HepG2 (cell line): ENCODE measurements at regions not wholly inside any gene's neighbourhood (a gene's known extent, or its start where the extent isn't known, plus 50 kb on each side); places are given as distances from the start of the nearest gene placed in this dataset.

ENCODE experiments used
- CBX2 ChIP-seq, 2 experiments: fragments of 200-600 bp in 1 of 2; sonication (generic); formaldehyde crosslinking in 1 of 2; IDR thresholded peaks; 2 replicates each; pipeline versions ENCODE4 v1.7.0 to v1.8.1; 2018 to 2022; ENCODE audit warnings: low read depth in 2 of 2, low read length in 1 of 2, mild to moderate bottlenecking in 1 of 2, missing genetic modification reagents in 1 of 2
- FOXJ3 ChIP-seq: sonication (generic); formaldehyde crosslinking; IDR thresholded peaks from 2 replicates; pipeline ENCODE4 v1.4.0; 2020; ENCODE audit warnings: missing genetic modification reagents, mild to moderate bottlenecking, borderline replicate concordance
- FOXK1 ChIP-seq: sonication (generic); formaldehyde crosslinking; IDR thresholded peaks from 2 replicates; pipeline ENCODE4 v1.4.0; 2020; ENCODE audit warnings: low read depth, missing genetic modification reagents, borderline replicate concordance
- GABPA ChIP-seq, 2 experiments: IDR thresholded peaks; 2 replicates each; pipeline ENCODE4 v1.6.1; 2011 to 2016; ENCODE audit warnings: low read depth in 2 of 2, low read length in 1 of 2, missing biosample characterization in 1 of 2, missing genetic modification characterization in 1 of 2
- IKZF1 ChIP-seq: fragments of 450-650 bp; IDR thresholded peaks from 2 replicates; pipeline ENCODE4 v1.7.1; 2016
- MTA1 ChIP-seq: sonication (generic); formaldehyde crosslinking; IDR thresholded peaks from 2 replicates; pipeline ENCODE4 v1.4.0; 2020; ENCODE audit warnings: missing genetic modification reagents, mild to moderate bottlenecking, borderline replicate concordance
- POLR2A ChIP-seq, 2 experiments: IDR thresholded peaks; 2 replicates each; pipeline ENCODE4 v1.6.1; 2011; ENCODE audit warnings: low read depth in 2 of 2, low read length in 2 of 2, mild to moderate bottlenecking in 1 of 2, moderate library complexity in 1 of 2; ENCODE audit not compliant: insufficient read depth in 1 of 2
- SALL2 ChIP-seq: sonication (generic); formaldehyde crosslinking; IDR thresholded peaks from 2 replicates; pipeline ENCODE4 v1.8.1; 2023; ENCODE audit warnings: mild to moderate bottlenecking, missing genetic modification reagents, inconsistent platforms
- ZNF670 ChIP-seq: sonication (generic); formaldehyde crosslinking; IDR thresholded peaks from 2 replicates; pipeline ENCODE4 v1.8.0; 2022; ENCODE audit warnings: mild to moderate bottlenecking, missing genetic modification reagents, borderline replicate concordance
- TF ChIP-seq, protein P1 (sequence below): sonication (generic); formaldehyde crosslinking; IDR thresholded peaks from 2 replicates; pipeline ENCODE4 v1.5.0; 2020; ENCODE audit warnings: mild to moderate bottlenecking, missing genetic modification reagents, moderate library complexity
- TF ChIP-seq, protein P2 (sequence below), 2 experiments: IDR thresholded peaks; 2 replicates each; pipeline ENCODE4 v1.6.1; 2011 to 2012; ENCODE audit warnings: low read length in 2 of 2, borderline replicate concordance in 1 of 2, low read depth in 1 of 2, mild to moderate bottlenecking in 1 of 2, moderate library complexity in 1 of 2

DNA sequence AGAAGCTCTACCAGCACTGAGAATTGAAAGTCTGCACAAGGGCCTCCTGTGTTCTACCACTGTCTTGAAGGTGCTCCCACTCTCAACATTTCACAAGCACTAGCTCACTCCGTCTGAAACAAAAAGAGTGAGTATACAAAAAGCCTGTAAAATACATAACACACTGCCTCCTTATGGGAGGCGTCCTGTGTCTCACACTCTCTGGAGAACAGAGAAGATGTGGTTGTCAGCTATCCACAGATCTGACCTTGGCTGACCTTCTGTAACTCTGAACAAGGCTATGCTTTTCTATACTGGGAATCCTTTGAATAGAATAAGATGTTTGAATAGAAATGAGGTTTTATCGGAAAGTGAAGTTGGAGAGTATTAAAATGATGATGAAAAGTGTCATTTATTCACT, 171.3 kb upstream of the TMEM45B start:
- TF ChIP-seq SALL2 (CRISPR knock-in tag) = no peak
- no peak for TF ChIP-seq ZNF670 (CRISPR knock-in tag)
- TF ChIP-seq, protein P1, sequence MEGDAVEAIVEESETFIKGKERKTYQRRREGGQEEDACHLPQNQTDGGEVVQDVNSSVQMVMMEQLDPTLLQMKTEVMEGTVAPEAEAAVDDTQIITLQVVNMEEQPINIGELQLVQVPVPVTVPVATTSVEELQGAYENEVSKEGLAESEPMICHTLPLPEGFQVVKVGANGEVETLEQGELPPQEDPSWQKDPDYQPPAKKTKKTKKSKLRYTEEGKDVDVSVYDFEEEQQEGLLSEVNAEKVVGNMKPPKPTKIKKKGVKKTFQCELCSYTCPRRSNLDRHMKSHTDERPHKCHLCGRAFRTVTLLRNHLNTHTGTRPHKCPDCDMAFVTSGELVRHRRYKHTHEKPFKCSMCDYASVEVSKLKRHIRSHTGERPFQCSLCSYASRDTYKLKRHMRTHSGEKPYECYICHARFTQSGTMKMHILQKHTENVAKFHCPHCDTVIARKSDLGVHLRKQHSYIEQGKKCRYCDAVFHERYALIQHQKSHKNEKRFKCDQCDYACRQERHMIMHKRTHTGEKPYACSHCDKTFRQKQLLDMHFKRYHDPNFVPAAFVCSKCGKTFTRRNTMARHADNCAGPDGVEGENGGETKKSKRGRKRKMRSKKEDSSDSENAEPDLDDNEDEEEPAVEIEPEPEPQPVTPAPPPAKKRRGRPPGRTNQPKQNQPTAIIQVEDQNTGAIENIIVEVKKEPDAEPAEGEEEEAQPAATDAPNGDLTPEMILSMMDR (CRISPR knock-in tag) = no peak
- TF ChIP-seq, protein P2, sequence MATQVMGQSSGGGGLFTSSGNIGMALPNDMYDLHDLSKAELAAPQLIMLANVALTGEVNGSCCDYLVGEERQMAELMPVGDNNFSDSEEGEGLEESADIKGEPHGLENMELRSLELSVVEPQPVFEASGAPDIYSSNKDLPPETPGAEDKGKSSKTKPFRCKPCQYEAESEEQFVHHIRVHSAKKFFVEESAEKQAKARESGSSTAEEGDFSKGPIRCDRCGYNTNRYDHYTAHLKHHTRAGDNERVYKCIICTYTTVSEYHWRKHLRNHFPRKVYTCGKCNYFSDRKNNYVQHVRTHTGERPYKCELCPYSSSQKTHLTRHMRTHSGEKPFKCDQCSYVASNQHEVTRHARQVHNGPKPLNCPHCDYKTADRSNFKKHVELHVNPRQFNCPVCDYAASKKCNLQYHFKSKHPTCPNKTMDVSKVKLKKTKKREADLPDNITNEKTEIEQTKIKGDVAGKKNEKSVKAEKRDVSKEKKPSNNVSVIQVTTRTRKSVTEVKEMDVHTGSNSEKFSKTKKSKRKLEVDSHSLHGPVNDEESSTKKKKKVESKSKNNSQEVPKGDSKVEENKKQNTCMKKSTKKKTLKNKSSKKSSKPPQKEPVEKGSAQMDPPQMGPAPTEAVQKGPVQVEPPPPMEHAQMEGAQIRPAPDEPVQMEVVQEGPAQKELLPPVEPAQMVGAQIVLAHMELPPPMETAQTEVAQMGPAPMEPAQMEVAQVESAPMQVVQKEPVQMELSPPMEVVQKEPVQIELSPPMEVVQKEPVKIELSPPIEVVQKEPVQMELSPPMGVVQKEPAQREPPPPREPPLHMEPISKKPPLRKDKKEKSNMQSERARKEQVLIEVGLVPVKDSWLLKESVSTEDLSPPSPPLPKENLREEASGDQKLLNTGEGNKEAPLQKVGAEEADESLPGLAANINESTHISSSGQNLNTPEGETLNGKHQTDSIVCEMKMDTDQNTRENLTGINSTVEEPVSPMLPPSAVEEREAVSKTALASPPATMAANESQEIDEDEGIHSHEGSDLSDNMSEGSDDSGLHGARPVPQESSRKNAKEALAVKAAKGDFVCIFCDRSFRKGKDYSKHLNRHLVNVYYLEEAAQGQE (IDR thresholded peaks at IDR 0.05; ENCODE audit: borderline replicate concordance in 1 of 2, low read depth in 1 of 2, low read length in 2 of 2) = no peak
- TF ChIP-seq IKZF1 = no peak
- no peak for TF ChIP-seq CBX2 (IDR thresholded peaks at IDR 0.05; ENCODE audit: low read depth, low read length)
- no peak for TF ChIP-seq CBX2 (CRISPR knock-in tag; IDR thresholded peaks at IDR 0.05; ENCODE audit: low read depth)
- TF ChIP-seq FOXK1 (CRISPR knock-in tag) = no peak
- no peak for TF ChIP-seq MTA1 (CRISPR knock-in tag)
- TF ChIP-seq GABPA (IDR thresholded peaks at IDR 0.05; ENCODE audit: low read depth, low read length) = no peak
- TF ChIP-seq GABPA (CRISPR knock-in tag; IDR thresholded peaks at IDR 0.05; ENCODE audit: low read depth) = no peak
- no peak for TF ChIP-seq POLR2A (IDR thresholded peaks at IDR 0.05; ENCODE audit: insufficient read depth in 1 of 2, low read depth in 2 of 2, low read length in 2 of 2)
- TF ChIP-seq FOXJ3 (CRISPR knock-in tag) = no peak
